HCT116 (cell line): ENCODE measurements at regions not wholly inside any gene's neighbourhood (a gene's known extent, or its start where the extent isn't known, plus 50 kb on each side); places are given as distances from the start of the nearest gene placed in this dataset.

Experiments used
- ATAC-seq: fragments of 200-7000 bp; cut with Tn5 transposase; 2 replicates; pipeline ENCODE4 v1.9.1; 2020; ENCODE audit warnings: mild to moderate bottlenecking, moderate library complexity
- BruUV-seq: library from RNA; stranded (reverse); fragments of 400-500 nt; replicated peaks from 2 replicates; lab custom pipeline; 2021; lab: Mats Ljungman, UMichigan
- CTCF ChIA-PET: fragments of 300-600 bp; sonication (Branson Sonifier 250); formaldehyde crosslinking; loops from one replicate; lab custom pipeline; 2021; ENCODE audit warnings: antibody characterized with exemption; lab: Charles Lee
- POLR2A ChIA-PET: fragments of 300-600, 350-600 bp; sonication (Branson Sonifier 250); formaldehyde crosslinking; loops from one replicate; lab custom pipeline; 2021; ENCODE audit warnings: antibody characterized with exemption; lab: Charles Lee
- RAD21 ChIA-PET, 2 experiments: fragments of 300-600 bp; sonication (Branson Sonifier 250); formaldehyde crosslinking; loops; one replicate each; lab custom pipeline; 2023; ENCODE audit warnings: low total read pairs in 2 of 2; ENCODE audit not compliant: uncharacterized antibody in 2 of 2, unreplicated experiment in 2 of 2, low non-redundant PET in 1 of 2; lab: Charles Lee
- DNase-seq: peaks from one replicate; pipeline ENCODE4 v3.0.0-alpha.2; 2010; ENCODE audit warnings: low read depth, low spot score
- H2AFZ ChIP-seq: fragments of 200-600 bp; shearing (Covaris generic), sonication (generic); 2 replicates; pipeline ENCODE4 v1.6.1; 2017; ENCODE audit warnings: low read depth, mixed run types, mixed read lengths, antibody characterized with exemption, low read length; ENCODE audit not compliant: poor library complexity, severe bottlenecking
- H3K27ac ChIP-seq: 2 replicates; pipeline ENCODE4 v1.5.1; 2012; ENCODE audit warnings: low read depth, low read length
- H3K27me3 ChIP-seq: fragments of 200-600 bp; sonication (generic); 2 replicates; pipeline ENCODE4 v1.6.1; 2016; ENCODE audit warnings: mixed run types, low read length, mixed read lengths; ENCODE audit not compliant: insufficient read depth
- H3K36me3 ChIP-seq, 2 experiments: fragments of 200-500 bp in 1 of 2; fragments of 200-600 bp in 1 of 2; sonication (Bioruptor generic) in 1 of 2; sonication (generic) in 1 of 2; 2 replicates each; pipeline versions ENCODE4 v1.5.1 to v1.6.1; 2014 to 2016; ENCODE audit warnings: low read length in 2 of 2, inconsistent platforms in 1 of 2, mixed read lengths in 1 of 2, mixed run types in 1 of 2; ENCODE audit not compliant: insufficient read depth in 2 of 2, control insufficient read depth in 1 of 2
- H3K4me1 ChIP-seq, 2 experiments: fragments of 200-600 bp in 1 of 2; sonication (generic) in 1 of 2; 2 replicates each; pipeline versions ENCODE4 v1.5.1 to v1.6.1; 2012 to 2017; ENCODE audit warnings: low read length in 2 of 2, inconsistent platforms in 1 of 2, mild to moderate bottlenecking in 1 of 2, mixed read lengths in 1 of 2, mixed run types in 1 of 2, moderate library complexity in 1 of 2; ENCODE audit not compliant: insufficient read depth in 2 of 2, control insufficient read depth in 1 of 2
- H3K4me2 ChIP-seq: fragments of 200-600 bp; sonication (generic); 2 replicates; pipeline ENCODE4 v1.6.1; 2017; ENCODE audit warnings: mixed run types, low read length, mixed read lengths
- H3K4me3 ChIP-seq, 2 experiments: fragments of 200-600 bp in 1 of 2; sonication (generic) in 1 of 2; replicated peaks in 1 of 2; 2 replicates each; pipeline ENCODE4 v1.5.1; 2011 to 2016; ENCODE audit warnings: low read length in 2 of 2, control low read depth in 1 of 2, low read depth in 1 of 2, mild to moderate bottlenecking in 1 of 2, mixed read lengths in 1 of 2, mixed run types in 1 of 2
- H3K79me2 ChIP-seq: fragments of 200-600 bp; sonication (generic); 2 replicates; pipeline ENCODE4 v1.6.1; 2017; ENCODE audit warnings: mild to moderate bottlenecking, mixed run types, low read length, moderate library complexity, mixed read lengths; ENCODE audit not compliant: insufficient read depth
- H3K9ac ChIP-seq: fragments of 200-600 bp; sonication (generic); 2 replicates; pipeline ENCODE4 v1.6.1; 2016; ENCODE audit warnings: low read length, mixed read lengths
- H3K9me2 ChIP-seq: fragments of 200-600 bp; sonication (generic), shearing (Covaris generic); 2 replicates; pipeline ENCODE4 v1.6.1; 2017; ENCODE audit warnings: mixed run types, mild to moderate bottlenecking, moderate library complexity; ENCODE audit not compliant: insufficient read depth
- H3K9me3 ChIP-seq, 2 experiments: fragments of 200-500 bp in 1 of 2; fragments of 200-600 bp in 1 of 2; sonication (Bioruptor generic) in 1 of 2; sonication (generic) in 1 of 2; 2 replicates each; pipeline ENCODE4 v1.6.1; 2014 to 2017; ENCODE audit warnings: low read length in 2 of 2, mixed read lengths in 2 of 2, inconsistent platforms in 1 of 2, low read depth in 1 of 2, mild to moderate bottlenecking in 1 of 2, mixed run types in 1 of 2, moderate library complexity in 1 of 2; ENCODE audit not compliant: control insufficient read depth in 1 of 2, insufficient read depth in 1 of 2
- H4K20me1 ChIP-seq: fragments of 200-600 bp; sonication (generic), shearing (Covaris generic); 2 replicates; pipeline ENCODE4 v1.6.1; 2017; ENCODE audit warnings: mixed run types, mild to moderate bottlenecking, moderate library complexity; ENCODE audit not compliant: insufficient read depth
- ATF3 ChIP-seq: IDR thresholded peaks from 2 replicates; pipeline ENCODE4 v1.6.1; 2012
- CBX3 ChIP-seq: IDR thresholded peaks from 2 replicates; pipeline ENCODE4 v1.6.1; 2012; ENCODE audit warnings: low read depth
- CEBPB ChIP-seq: IDR thresholded peaks from 2 replicates; pipeline ENCODE4 v1.6.1; 2012; ENCODE audit warnings: low read depth
- CTCF ChIP-seq, 3 experiments: fragments of 200-600 bp in 1 of 3; sonication (generic) in 1 of 3; IDR thresholded peaks in 2 of 3; conservative IDR thresholded peaks in 1 of 3; 2 replicates each; pipeline ENCODE4 v1.5.1; 2012 to 2017; ENCODE audit warnings: low read depth in 2 of 3, low read length in 2 of 3, antibody characterized with exemption in 1 of 3, borderline replicate concordance in 1 of 3, control low read depth in 1 of 3, mild to moderate bottlenecking in 1 of 3, mixed read lengths in 1 of 3, mixed run types in 1 of 3, moderate library complexity in 1 of 3; ENCODE audit not compliant: insufficient read depth in 1 of 3
- EGR1 ChIP-seq: IDR thresholded peaks from 2 replicates; pipeline ENCODE4 v1.6.1; 2012; ENCODE audit warnings: low read depth
- ELF1 ChIP-seq: IDR thresholded peaks from 2 replicates; pipeline ENCODE4 v1.6.1; 2012; ENCODE audit warnings: low read depth, borderline replicate concordance
- FOSL1 ChIP-seq: IDR thresholded peaks from 2 replicates; pipeline ENCODE4 v1.6.1; 2012; ENCODE audit warnings: low read depth
- JUND ChIP-seq: IDR thresholded peaks from 2 replicates; pipeline ENCODE4 v1.6.1; 2012
- MAX ChIP-seq: IDR thresholded peaks from 2 replicates; pipeline ENCODE4 v1.6.1; 2012
- POLR2A ChIP-seq: IDR thresholded peaks from 2 replicates; pipeline ENCODE4 v1.7.0; 2011; ENCODE audit warnings: borderline replicate concordance; ENCODE audit not compliant: insufficient read depth, insufficient read length; ENCODE audit errors: extremely low read depth
- RAD21 ChIP-seq: IDR thresholded peaks from 2 replicates; pipeline ENCODE4 v1.6.1; 2012; ENCODE audit warnings: low read depth, mild to moderate bottlenecking
- SIN3A ChIP-seq: IDR thresholded peaks from 2 replicates; pipeline ENCODE4 v1.6.1; 2012; ENCODE audit warnings: low read depth
- SP1 ChIP-seq: IDR thresholded peaks from 2 replicates; pipeline ENCODE4 v1.6.1; 2012; ENCODE audit warnings: low read depth
- SRF ChIP-seq: IDR thresholded peaks from 2 replicates; pipeline ENCODE4 v1.6.1; 2012; ENCODE audit warnings: low read depth
- TCF7L2 ChIP-seq: IDR thresholded peaks from 2 replicates; pipeline ENCODE4 v1.7.0; 2011; ENCODE audit warnings: borderline replicate concordance, inconsistent platforms; ENCODE audit not compliant: insufficient read depth, insufficient read length; ENCODE audit errors: extremely low read depth
- ZBTB33 ChIP-seq: IDR thresholded peaks from 2 replicates; pipeline ENCODE4 v1.6.1; 2011; ENCODE audit warnings: mild to moderate bottlenecking, low read length, moderate library complexity; ENCODE audit not compliant: insufficient replicate concordance; ENCODE audit errors: extremely low read depth
- ZFX ChIP-seq: fragments of 450-650 bp; IDR thresholded peaks from 2 replicates; pipeline ENCODE4 v1.6.1; 2017
- intact Hi-C: fragments of 100-400 bp; cut with micrococcal nuclease; formaldehyde crosslinking; loops from 2 replicates; pipeline ENCODE4 v1.10.0; 2022
- TF ChIP-seq, protein P1 (sequence below): IDR thresholded peaks from 2 replicates; pipeline ENCODE4 v1.6.1; 2012; ENCODE audit warnings: low read depth

- no peak overlapping the region for H3K4me3 ChIP-seq
- H3K9me2 ChIP-seq, result no peaks in the 10 kb centered on the region
- no peaks in the 10 kb centered on the region for H3K36me3 ChIP-seq
- TF ChIP-seq CEBPB (no peak), RAD21 (no peak), CTCF (IDR thresholded peaks at IDR 0.05 in 2 of 3, conservative IDR thresholded peaks at IDR 0.05 in 1 of 3; ENCODE audit: borderline replicate concordance in 1 of 3, insufficient read depth in 1 of 3, low read depth in 2 of 3, low read length in 2 of 3) (no peak), SP1 (no peak), MAX (no peak), SRF (no peak), SIN3A (no peak), JUND (no peak), TCF7L2 (no peak), ELF1 (no peak), FOSL1 (no peak), ZBTB33 (no peak), EGR1 (no peak), CBX3 (no peak), ZFX (no peak), ATF3 (no peak), POLR2A (no peak)
- TF ChIP-seq, protein P1, sequence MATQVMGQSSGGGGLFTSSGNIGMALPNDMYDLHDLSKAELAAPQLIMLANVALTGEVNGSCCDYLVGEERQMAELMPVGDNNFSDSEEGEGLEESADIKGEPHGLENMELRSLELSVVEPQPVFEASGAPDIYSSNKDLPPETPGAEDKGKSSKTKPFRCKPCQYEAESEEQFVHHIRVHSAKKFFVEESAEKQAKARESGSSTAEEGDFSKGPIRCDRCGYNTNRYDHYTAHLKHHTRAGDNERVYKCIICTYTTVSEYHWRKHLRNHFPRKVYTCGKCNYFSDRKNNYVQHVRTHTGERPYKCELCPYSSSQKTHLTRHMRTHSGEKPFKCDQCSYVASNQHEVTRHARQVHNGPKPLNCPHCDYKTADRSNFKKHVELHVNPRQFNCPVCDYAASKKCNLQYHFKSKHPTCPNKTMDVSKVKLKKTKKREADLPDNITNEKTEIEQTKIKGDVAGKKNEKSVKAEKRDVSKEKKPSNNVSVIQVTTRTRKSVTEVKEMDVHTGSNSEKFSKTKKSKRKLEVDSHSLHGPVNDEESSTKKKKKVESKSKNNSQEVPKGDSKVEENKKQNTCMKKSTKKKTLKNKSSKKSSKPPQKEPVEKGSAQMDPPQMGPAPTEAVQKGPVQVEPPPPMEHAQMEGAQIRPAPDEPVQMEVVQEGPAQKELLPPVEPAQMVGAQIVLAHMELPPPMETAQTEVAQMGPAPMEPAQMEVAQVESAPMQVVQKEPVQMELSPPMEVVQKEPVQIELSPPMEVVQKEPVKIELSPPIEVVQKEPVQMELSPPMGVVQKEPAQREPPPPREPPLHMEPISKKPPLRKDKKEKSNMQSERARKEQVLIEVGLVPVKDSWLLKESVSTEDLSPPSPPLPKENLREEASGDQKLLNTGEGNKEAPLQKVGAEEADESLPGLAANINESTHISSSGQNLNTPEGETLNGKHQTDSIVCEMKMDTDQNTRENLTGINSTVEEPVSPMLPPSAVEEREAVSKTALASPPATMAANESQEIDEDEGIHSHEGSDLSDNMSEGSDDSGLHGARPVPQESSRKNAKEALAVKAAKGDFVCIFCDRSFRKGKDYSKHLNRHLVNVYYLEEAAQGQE, result no peak
- no TSS peak for BruUV-seq
- ATAC-seq (no peak), DNase-seq (no peak)
- H2AFZ ChIP-seq, result no peak overlapping the region
- H3K27me3 ChIP-seq, result no peaks in the 10 kb centered on the region
- intact Hi-C loops, result no loop called here
- peaks cover 0 to 23% of the 10 kb centered on the region in 2 experiments; a peak in 2 of 4 replicates for H3K9me3 ChIP-seq
- ChIA-PET RAD21 (no interaction called here), CTCF (no interaction called here), POLR2A (no interaction called here)
- no peak overlapping the region for H3K9ac ChIP-seq
- no peaks in the 10 kb centered on the region for H4K20me1 ChIP-seq
- H3K27ac ChIP-seq, result no peak overlapping the region
- no peaks in the 10 kb centered on the region for H3K4me1 ChIP-seq
- no peak overlapping the region for H3K4me2 ChIP-seq
- H3K79me2 ChIP-seq, result no peaks in the 10 kb centered on the region
These were observed 113.6 kb upstream of the PPARGC1A start for GRCh38 chr4:24003496-24003895.
